NT2/D1 (cell line): ENCODE measurements at regions not wholly inside any gene's neighbourhood (a gene's known extent, or its start where the extent isn't known, plus 50 kb on each side); places are given as distances from the start of the nearest gene placed in this dataset.

Experiments used
- SUZ12 ChIP-seq: IDR thresholded peaks from 2 replicates; pipeline ENCODE4 v1.6.1; 2011; ENCODE audit not compliant: insufficient read length, insufficient read depth; ENCODE audit errors: extremely low read depth
- ZNF274 ChIP-seq: IDR thresholded peaks from 2 replicates; pipeline ENCODE4 v1.6.1; 2011; ENCODE audit warnings: mild to moderate bottlenecking, low read depth, low read length

DNA sequence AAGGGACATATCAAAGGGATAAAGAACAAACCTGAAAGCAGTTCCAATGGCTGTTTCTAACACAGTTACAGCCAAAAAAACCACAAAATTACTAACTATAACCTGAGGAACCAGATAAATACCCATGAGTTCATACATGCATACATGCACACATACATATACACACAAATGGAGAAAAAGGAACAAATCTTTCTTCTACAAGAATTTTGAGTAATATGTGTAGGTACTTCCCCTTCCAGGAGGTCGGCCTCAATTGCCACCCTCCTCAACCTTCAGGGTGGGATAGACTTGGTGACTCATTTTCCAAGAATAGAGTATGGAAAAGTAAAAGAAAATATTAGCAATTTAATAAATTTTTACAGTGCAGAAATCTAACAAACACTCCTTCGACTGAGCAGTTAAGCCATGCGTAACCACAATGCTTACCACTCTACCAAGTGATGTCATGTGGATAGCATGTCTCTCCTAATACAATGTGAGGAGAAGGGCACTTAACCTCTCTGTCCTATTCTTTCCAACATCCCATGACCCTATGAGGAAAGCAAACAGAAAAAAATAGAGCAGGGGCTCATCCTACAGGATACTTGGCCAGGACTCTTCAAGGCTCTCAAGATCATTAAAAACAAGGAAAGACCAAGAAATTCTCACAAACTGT is 243.0 kb upstream of the RUNX1 start:
- TF ChIP-seq SUZ12 (no peak), ZNF274 (no peak)
